GM06990 (cell line): ENCODE measurements at regions not wholly inside any gene's neighbourhood (a gene's known extent, or its start where the extent isn't known, plus 50 kb on each side); places are given as distances from the start of the nearest gene placed in this dataset.

Experiments used
- DNase-seq: peaks from one replicate; pipeline ENCODE4 v3.0.0-alpha.2; 2011; ENCODE audit not compliant: insufficient read length; ENCODE audit errors: extremely low read depth
- H3K27me3 ChIP-seq: replicated peaks from 2 replicates; pipeline ENCODE4 v1.6.0; 2011; ENCODE audit warnings: low read length; ENCODE audit not compliant: control insufficient read depth, insufficient read depth
- H3K36me3 ChIP-seq: 2 replicates; pipeline ENCODE4 v1.5.1; 2011; ENCODE audit warnings: low read length; ENCODE audit not compliant: control insufficient read depth, insufficient read depth
- H3K4me3 ChIP-seq: replicated peaks from 2 replicates; pipeline ENCODE4 v1.5.1; 2011; ENCODE audit warnings: low read depth, mild to moderate bottlenecking, control low read depth, low read length
- TF ChIP-seq, protein P1 (sequence below): IDR thresholded peaks from 2 replicates; pipeline ENCODE4 v1.5.1; 2011; ENCODE audit warnings: low read length, control low read depth, mild to moderate bottlenecking, inconsistent platforms; ENCODE audit not compliant: insufficient read depth, poor library complexity, severe bottlenecking

DNA sequence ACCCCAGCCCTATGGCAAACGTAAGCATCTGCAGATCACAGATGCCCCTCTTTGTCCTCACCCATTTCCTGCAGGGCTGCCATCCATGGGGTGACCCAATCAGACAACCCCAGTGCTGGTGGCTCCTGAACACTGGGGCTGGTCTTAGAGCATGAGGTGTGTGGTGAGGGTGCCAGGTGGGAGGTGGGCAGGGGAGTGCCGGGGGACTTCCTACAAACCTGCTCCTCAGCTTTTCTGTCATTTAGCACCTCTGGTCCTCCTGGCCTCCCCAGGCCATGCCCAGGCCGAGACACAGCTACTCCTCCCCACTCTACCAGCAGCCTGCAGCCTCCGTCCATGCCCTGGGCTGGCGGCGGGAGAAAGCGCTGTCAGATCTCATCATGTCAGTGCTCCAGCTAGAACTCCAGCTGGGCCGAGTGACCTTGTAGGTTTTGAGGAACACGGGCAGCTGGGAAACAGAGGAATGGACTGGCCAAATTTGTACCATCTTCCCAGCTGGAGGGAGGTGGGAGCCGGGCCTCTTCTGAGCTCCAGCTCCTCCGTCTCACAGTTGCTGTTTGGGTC, 157.7 kb upstream of the NECTIN1 start:
- H3K4me3 ChIP-seq = no peak overlapping the region
- TF ChIP-seq, protein P1, sequence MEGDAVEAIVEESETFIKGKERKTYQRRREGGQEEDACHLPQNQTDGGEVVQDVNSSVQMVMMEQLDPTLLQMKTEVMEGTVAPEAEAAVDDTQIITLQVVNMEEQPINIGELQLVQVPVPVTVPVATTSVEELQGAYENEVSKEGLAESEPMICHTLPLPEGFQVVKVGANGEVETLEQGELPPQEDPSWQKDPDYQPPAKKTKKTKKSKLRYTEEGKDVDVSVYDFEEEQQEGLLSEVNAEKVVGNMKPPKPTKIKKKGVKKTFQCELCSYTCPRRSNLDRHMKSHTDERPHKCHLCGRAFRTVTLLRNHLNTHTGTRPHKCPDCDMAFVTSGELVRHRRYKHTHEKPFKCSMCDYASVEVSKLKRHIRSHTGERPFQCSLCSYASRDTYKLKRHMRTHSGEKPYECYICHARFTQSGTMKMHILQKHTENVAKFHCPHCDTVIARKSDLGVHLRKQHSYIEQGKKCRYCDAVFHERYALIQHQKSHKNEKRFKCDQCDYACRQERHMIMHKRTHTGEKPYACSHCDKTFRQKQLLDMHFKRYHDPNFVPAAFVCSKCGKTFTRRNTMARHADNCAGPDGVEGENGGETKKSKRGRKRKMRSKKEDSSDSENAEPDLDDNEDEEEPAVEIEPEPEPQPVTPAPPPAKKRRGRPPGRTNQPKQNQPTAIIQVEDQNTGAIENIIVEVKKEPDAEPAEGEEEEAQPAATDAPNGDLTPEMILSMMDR = no peak
- no peak for DNase-seq
- H3K36me3 ChIP-seq = no peaks in the 10 kb centered on the region
- H3K27me3 ChIP-seq = no peaks in the 10 kb centered on the region; the same call in none of the 2 replicates

DNA sequence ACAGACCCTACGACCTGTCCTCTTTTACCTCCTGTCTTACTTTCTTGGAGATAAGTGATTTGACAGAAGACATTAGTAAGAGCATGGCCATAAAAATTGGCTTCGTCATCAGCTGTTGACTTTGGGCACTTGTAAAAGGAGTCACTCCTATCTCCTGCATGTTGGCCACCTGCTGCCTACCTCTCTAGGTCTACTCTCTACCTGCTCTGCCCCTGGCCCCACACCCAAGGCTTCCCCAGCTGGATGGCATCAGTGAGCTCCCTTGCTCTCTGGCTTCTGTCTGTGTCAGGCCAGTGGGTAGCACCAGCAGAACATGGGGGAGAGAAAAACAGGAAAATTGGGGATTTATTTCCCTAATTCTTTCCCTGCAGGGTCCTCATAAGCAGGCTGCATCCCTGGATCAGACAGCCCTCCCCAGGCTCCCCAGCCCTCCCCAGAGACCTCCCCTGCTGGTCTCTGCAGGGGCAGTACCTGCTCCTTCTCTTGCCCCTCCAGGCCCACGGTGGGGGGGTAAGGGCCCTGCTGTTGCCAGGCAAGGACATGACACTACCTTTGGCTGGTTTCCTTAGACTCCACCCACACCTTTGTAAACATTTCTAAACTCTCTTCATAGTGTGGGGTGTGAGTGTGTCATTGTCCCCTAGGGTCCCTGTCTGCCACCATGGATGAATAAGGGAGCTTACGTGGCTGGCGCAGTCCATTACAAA, 157.0 kb upstream of the NECTIN1 start:
- Histone ChIP-seq H3K27me3 (no peaks in the 10 kb centered on the region; the same call in none of the 2 replicates), H3K4me3 (no peak overlapping the region), H3K36me3 (no peaks in the 10 kb centered on the region)
- DNase-seq = no peak
- TF ChIP-seq, protein P1 = no peak

DNA sequence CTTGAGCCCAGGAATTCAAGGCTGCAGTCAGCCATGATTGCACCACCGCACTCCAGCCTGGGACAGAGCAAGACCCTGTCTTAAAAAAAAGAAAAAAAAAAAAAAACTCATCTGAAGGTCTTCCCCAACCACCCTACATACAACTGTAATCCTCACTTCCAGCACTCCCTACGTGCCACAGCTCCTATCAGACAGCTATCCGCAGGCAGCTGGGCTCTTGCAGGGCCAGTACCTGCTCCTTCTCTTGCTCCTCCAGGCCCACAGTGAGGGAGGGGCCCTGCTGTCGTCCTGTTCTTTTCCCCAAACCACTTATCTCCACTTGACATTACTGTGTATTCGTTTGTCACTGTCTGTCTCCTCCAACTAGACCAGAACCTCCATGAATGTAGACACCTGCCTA, 156.1 kb upstream of the NECTIN1 start:
- no peaks in the 10 kb centered on the region; the same call in none of the 2 replicates for H3K27me3 ChIP-seq
- H3K36me3 ChIP-seq = no peaks in the 10 kb centered on the region
- TF ChIP-seq, protein P1 = no peak
- H3K4me3 ChIP-seq = no peak overlapping the region
- no peak for DNase-seq

DNA sequence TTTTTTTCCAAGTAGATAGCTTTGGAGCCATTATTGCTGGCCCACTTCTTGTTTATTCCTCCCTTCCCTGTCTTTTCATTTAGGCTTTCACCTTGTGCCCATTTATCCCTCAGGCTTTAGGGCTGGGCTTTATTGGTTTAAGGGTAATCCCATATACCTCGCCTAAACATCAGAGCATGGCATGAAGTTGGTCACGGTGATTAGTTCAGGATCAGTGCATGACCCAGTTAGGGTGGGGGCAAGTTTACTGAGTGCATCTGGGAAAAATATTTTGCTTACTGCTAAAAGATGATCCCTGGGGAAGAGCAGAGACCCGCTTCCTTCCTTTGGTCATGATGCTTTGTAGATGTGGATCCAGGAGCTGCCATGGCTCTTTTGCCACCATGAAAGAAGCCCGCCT, 153.3 kb upstream of the NECTIN1 start:
- H3K27me3 ChIP-seq = no peaks in the 10 kb centered on the region; the same call in none of the 2 replicates
- TF ChIP-seq, protein P1 = no peak

GRCh38 chr11:119880873-119881272, 151.9 kb upstream of the NECTIN1 start:
- TF ChIP-seq, protein P1 = no peak
- no peak overlapping the region for H3K4me3 ChIP-seq
- H3K27me3 ChIP-seq = no peaks in the 10 kb centered on the region; the same call in none of the 2 replicates
- H3K36me3 ChIP-seq = no peaks in the 10 kb centered on the region
- DNase-seq = no peak

More for the DNA sequence above, 153.3 kb upstream of the NECTIN1 start:
- DNase-seq = no peak
- no peak overlapping the region for H3K4me3 ChIP-seq
- no peaks in the 10 kb centered on the region for H3K36me3 ChIP-seq
